ENCODE measurements at regions not wholly inside any gene's neighbourhood (a gene's known extent, or its start where the extent isn't known, plus 50 kb on each side); places are given as distances from the start of the nearest gene placed in this dataset.

GRCh38 chr6:137968901-137969300 is 101.8 kb downstream of the TNFAIP3 start:
- no peak for DNase-seq (ENCODE audit: low spot score)
- ChIA-PET CTCF (ENCODE audit: unreplicated experiment) (no interaction called here), POLR2A (interaction anchor here (0.6 to 2.2 kb wide), 7 partner anchors 10 to 67 kb away, joined by 3 to 10 read pairs (median 5); no protein-coding TSS in a partner anchor)
- intact Hi-C loops (cut with micrococcal nuclease; ENCODE audit: unreplicated experiment): no loop called here
- Histone ChIP-seq H4K20me1 (ENCODE audit: insufficient read depth, low read length) (no peaks in the 10 kb centered on the region), H3K4me2 (ENCODE audit: low read length) (no peak overlapping the region; the same call in 1 of the 2 replicates), H3K4me1 (ENCODE audit: insufficient read depth, low read length, poor library complexity, severe bottlenecking) (peaks cover 54% of the 10 kb centered on the region), H3K4me3 (ENCODE audit: low read depth, low read length, poor library complexity, severe bottlenecking) (no peak overlapping the region), H3K27ac (ENCODE audit: low read depth, low read length, poor library complexity, severe bottlenecking) (no peak overlapping the region), H3K36me3 (ENCODE audit: insufficient read depth, low read length) (no peaks in the 10 kb centered on the region), H3K9me3 (ENCODE audit: low read length) (0 out of 2 replicates have a peak, but pooled peaks cover 3% of the 10 kb centered on the region), H2AFZ (ENCODE audit: low read length) (no peak overlapping the region), H3K79me2 (ENCODE audit: insufficient read depth, low read depth, low read length) (no peaks in the 10 kb centered on the region), H3K9me2 (ENCODE audit: insufficient read depth, low read length) (no peaks in the 10 kb centered on the region)
- no TSS peak for BruUV-seq (replicated peaks)
- TF ChIP-seq CTCF (conservative IDR thresholded peaks at IDR 0.05; ENCODE audit: low read length) (no peak), EZH2phosphoT487 (IDR thresholded peaks at IDR 0.05; ENCODE audit: borderline replicate concordance, low read depth, low read length) (no peak)

- Histone ChIP-seq H4K20me1 (ENCODE audit: insufficient read depth, low read length) (no peaks in the 10 kb centered on the region), H3K4me1 (ENCODE audit: insufficient read depth, low read length, poor library complexity, severe bottlenecking) (peaks cover 49% of the 10 kb centered on the region), H3K4me2 (ENCODE audit: low read length) (no peak overlapping the region), H3K9me3 (ENCODE audit: low read length) (no peaks in the 10 kb centered on the region), H3K9me2 (ENCODE audit: insufficient read depth, low read length) (no peaks in the 10 kb centered on the region), H3K36me3 (ENCODE audit: insufficient read depth, low read length) (no peaks in the 10 kb centered on the region), H3K79me2 (ENCODE audit: insufficient read depth, low read depth, low read length) (no peaks in the 10 kb centered on the region), H2AFZ (ENCODE audit: low read length) (no peak overlapping the region), H3K4me3 (ENCODE audit: low read depth, low read length, poor library complexity, severe bottlenecking) (no peak overlapping the region), H3K27ac (ENCODE audit: low read depth, low read length, poor library complexity, severe bottlenecking) (no peak overlapping the region)
- DNase-seq (ENCODE audit: low spot score): no peak
- no TSS peak for BruUV-seq (replicated peaks)
- intact Hi-C loops (cut with micrococcal nuclease; ENCODE audit: unreplicated experiment): no loop called here
- POLR2A ChIA-PET: interaction anchor here (0.6 to 2.0 kb wide), 3 partner anchors 11 to 97 kb away, joined by 4 to 10 read pairs (median 7); no protein-coding TSS in a partner anchor
- no peak for TF ChIP-seq EZH2phosphoT487 (IDR thresholded peaks at IDR 0.05; ENCODE audit: borderline replicate concordance, low read depth, low read length)
- no peak for TF ChIP-seq CTCF (conservative IDR thresholded peaks at IDR 0.05; ENCODE audit: low read length)
- CTCF ChIA-PET (ENCODE audit: unreplicated experiment): no interaction called here
Observed at GRCh38 chr6:137969874-137970273, 102.8 kb downstream of the TNFAIP3 start.

- Histone ChIP-seq H3K9me3 (ENCODE audit: low read length) (no peaks in the 10 kb centered on the region), H2AFZ (ENCODE audit: low read length) (no peak overlapping the region; the same call in 1 of the 2 replicates), H3K4me1 (ENCODE audit: insufficient read depth, low read length, poor library complexity, severe bottlenecking) (peaks cover 49% of the 10 kb centered on the region), H4K20me1 (ENCODE audit: insufficient read depth, low read length) (no peaks in the 10 kb centered on the region), H3K79me2 (ENCODE audit: insufficient read depth, low read depth, low read length) (no peaks in the 10 kb centered on the region), H3K4me2 (ENCODE audit: low read length) (no peak overlapping the region), H3K9me2 (ENCODE audit: insufficient read depth, low read length) (no peaks in the 10 kb centered on the region), H3K27ac (ENCODE audit: low read depth, low read length, poor library complexity, severe bottlenecking) (no peak overlapping the region), H3K4me3 (ENCODE audit: low read depth, low read length, poor library complexity, severe bottlenecking) (no peak overlapping the region), H3K36me3 (ENCODE audit: insufficient read depth, low read length) (no peaks in the 10 kb centered on the region)
- intact Hi-C loops (cut with micrococcal nuclease; ENCODE audit: unreplicated experiment): no loop called here
- DNase-seq (ENCODE audit: low spot score): peak; percentile 25
- CTCF ChIA-PET (ENCODE audit: unreplicated experiment): interaction anchor here (0.6 kb wide), 1 partner anchor 621 kb away, joined by 4 read pairs; no protein-coding TSS in a partner anchor
- no TSS peak for BruUV-seq (replicated peaks)
- POLR2A ChIA-PET: interaction anchor here (0.6 kb wide), 1 partner anchor 98 kb away, joined by 4 read pairs; no protein-coding TSS in a partner anchor
- TF ChIP-seq CTCF (conservative IDR thresholded peaks at IDR 0.05; ENCODE audit: low read length) (no peak), EZH2phosphoT487 (IDR thresholded peaks at IDR 0.05; ENCODE audit: borderline replicate concordance, low read depth, low read length) (no peak)
Observed at GRCh38 chr6:137970368-137970767, 103.3 kb downstream of the TNFAIP3 start.

Measured in OCI-LY7 (cell line).